ENCODE measurements at regions not wholly inside any gene's neighbourhood (a gene's known extent, or its start where the extent isn't known, plus 50 kb on each side); places are given as distances from the start of the nearest gene placed in this dataset.

- no peak for TF ChIP-seq CTCF (IDR thresholded peaks at IDR 0.05)
- no peak for TF ChIP-seq POLR2A (IDR thresholded peaks at IDR 0.05)
- WGBS, 4 donors, result 69 to 95% (median 93%) methylated on average over 2 of the region's 2 CpGs
Measured at GRCh38 chr1:193426061-193426460, 239.6 kb upstream of the B3GALT2 start.

DNA sequence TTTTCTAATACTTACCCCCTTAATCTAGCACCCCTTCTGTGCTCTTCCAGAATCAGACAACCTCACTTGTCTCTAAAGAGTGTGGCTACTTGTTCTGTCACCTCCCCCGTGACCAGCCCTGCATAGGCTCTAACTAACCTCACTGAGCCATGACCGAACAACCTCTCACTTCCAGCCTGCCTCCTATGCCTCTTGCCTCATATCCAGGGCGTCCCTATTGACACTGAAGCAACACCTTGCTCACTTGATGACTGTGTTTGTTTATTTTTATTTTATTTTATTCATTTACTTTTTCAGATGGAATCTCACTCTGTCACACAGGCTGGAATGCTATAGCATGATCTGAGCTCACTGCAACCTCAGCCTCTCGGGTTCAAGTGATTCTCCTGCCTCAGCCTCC, 235.1 kb upstream of the B3GALT2 start:
- no peak for DNase-seq
- H3K27ac ChIP-seq, result no peak overlapping the region
- peak in 1 of 4 donors; percentile 16 for ATAC-seq

More at GRCh38 chr1:193426061-193426460, 239.6 kb upstream of the B3GALT2 start:
- no peaks in the 10 kb centered on the region for H3K27me3 ChIP-seq
- H3K27ac ChIP-seq, result no peak overlapping the region
- H3K4me3 ChIP-seq, result no peak overlapping the region
- intact Hi-C loops (cut with DNase I), result loop anchor here in 1 of 10 donors (10.0 kb wide), 1 partner anchor 329 kb away; no protein-coding TSS in a partner anchor
- peaks cover 0 to 4% (median 0%) of the 10 kb centered on the region in 12 donors for H3K4me1 ChIP-seq
- DNase-seq, result no peak
- no peaks in the 10 kb centered on the region for H3K36me3 ChIP-seq
- H3K9me3 ChIP-seq, result no peaks in the 10 kb centered on the region
- ATAC-seq, result no peak

DNA sequence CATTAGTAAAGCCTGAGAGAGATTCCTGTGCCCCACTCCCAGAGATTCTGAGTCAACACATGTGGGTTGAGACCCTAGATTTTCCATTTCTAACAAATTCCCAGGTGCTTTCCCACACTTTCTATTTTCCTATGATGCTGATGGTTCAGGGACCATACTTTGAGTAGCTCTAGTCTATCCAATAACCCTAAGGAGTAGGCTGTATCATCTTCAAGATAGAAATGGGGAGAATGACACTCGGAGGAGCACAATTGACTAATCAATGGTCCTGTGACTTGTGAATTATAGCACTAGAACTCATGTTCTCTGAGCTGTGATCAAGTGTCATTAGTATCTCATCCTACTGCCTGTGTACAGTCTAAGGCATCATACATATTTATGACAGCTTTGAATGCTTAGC, 232.9 kb upstream of the B3GALT2 start:
- peaks cover 0 to 19% (median 6%) of the 10 kb centered on the region in 12 donors for H3K4me1 ChIP-seq
- peak overlapping the region in 2 of 12 donors; percentile 37 to 41 for H3K4me3 ChIP-seq
- ATAC-seq (no peak), DNase-seq (no peak)
- no peak overlapping the region for H3K27ac ChIP-seq
- no peak for TF ChIP-seq POLR2A (IDR thresholded peaks at IDR 0.05)
- no peak for TF ChIP-seq CTCF (IDR thresholded peaks at IDR 0.05)
- H3K27me3 ChIP-seq, result no peaks in the 10 kb centered on the region
- no peaks in the 10 kb centered on the region for H3K36me3 ChIP-seq
- 85 to 95% (median 89%) methylated on average over 1 of the region's 1 CpG for WGBS, 4 donors
- no peaks in the 10 kb centered on the region for H3K9me3 ChIP-seq
- intact Hi-C loops (cut with DNase I), result loop anchor here in 1 of 10 donors (10.0 kb wide), 1 partner anchor 656 kb away; no protein-coding TSS in a partner anchor

More for the DNA sequence above, 235.1 kb upstream of the B3GALT2 start:
- Histone ChIP-seq H3K9me3 (no peaks in the 10 kb centered on the region), H3K4me3 (no peak overlapping the region), H3K27me3 (no peaks in the 10 kb centered on the region), H3K4me1 (peaks cover 0 to 19% (median 6%) of the 10 kb centered on the region in 12 donors), H3K36me3 (no peaks in the 10 kb centered on the region)
- intact Hi-C loops (cut with DNase I), result loop anchor here in 1 of 10 donors (10.0 kb wide), 1 partner anchor 333 kb away; no protein-coding TSS in a partner anchor
- WGBS, 4 donors, result 88 to 97% (median 93%) methylated on average over 4 of the region's 4 CpGs
- TF ChIP-seq POLR2A (IDR thresholded peaks at IDR 0.05), result no peak
- no peak for TF ChIP-seq CTCF (IDR thresholded peaks at IDR 0.05)

DNA sequence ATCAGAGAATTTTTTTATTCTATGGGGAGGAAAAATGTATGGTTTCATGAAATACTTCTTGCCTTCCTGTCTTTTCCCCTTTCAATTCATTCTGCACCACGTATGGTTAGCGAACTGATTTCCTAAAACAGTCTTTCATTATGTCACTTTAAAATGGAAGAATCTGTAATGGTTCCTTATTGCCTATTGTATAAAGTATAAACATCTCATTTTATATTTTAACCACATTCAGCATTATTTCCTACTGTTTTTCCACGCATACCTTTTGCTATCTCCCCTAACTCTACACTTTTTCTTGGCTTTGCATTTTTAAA, 232.3 kb upstream of the B3GALT2 start:
- Histone ChIP-seq H3K27me3 (no peaks in the 10 kb centered on the region), H3K36me3 (no peaks in the 10 kb centered on the region), H3K9me3 (no peaks in the 10 kb centered on the region), H3K27ac (peak overlapping the region in 4 of 12 donors; percentile 27 to 50 (median 36)), H3K4me1 (peaks cover 0 to 19% (median 6%) of the 10 kb centered on the region in 12 donors), H3K4me3 (peak overlapping the region in 10 of 12 donors; percentile 10 to 61 (median 40))
- TF ChIP-seq POLR2A (IDR thresholded peaks at IDR 0.05) (no peak), CTCF (IDR thresholded peaks at IDR 0.05) (no peak)
- WGBS, 4 donors, result 58 to 69% (median 60%) methylated on average over 3 of the region's 3 CpGs
- intact Hi-C loops (cut with DNase I), result loop anchor here in 1 of 10 donors (10.0 kb wide), 1 partner anchor 656 kb away; no protein-coding TSS in a partner anchor
- DNase-seq (no peak), ATAC-seq (no peak)

Data from heart left ventricle (tissue), 16 donors.